K562 (cell line): ENCODE measurements at regions not wholly inside any gene's neighbourhood (a gene's known extent, or its start where the extent isn't known, plus 50 kb on each side); places are given as distances from the start of the nearest gene placed in this dataset.

Experiments used
- ATAC-seq: fragments of 200-7000 bp; cut with Tn5 transposase; 3 replicates; pipeline ENCODE4 v1.9.1; 2020; ENCODE audit warnings: moderate library complexity
- BruUV-seq: library from RNA; stranded (reverse); fragments of 400-500 nt; replicated peaks from 2 replicates; lab custom pipeline; 2021; lab: Mats Ljungman, UMichigan
- CTCF ChIA-PET: fragments of 300-600 bp; formaldehyde crosslinking; extraction: SDS; loops from one replicate; lab custom pipeline; 2021; ENCODE audit warnings: low intra/inter-chr PET ratio; lab: Yijun Ruan, JAX
- POLR2A ChIA-PET: fragments of 300-600, 350-650 bp; sonication (Branson Sonifier 250); formaldehyde crosslinking; extraction: SDS; loops from one replicate; lab custom pipeline; 2021; ENCODE audit warnings: antibody characterized with exemption, inconsistent platforms; lab: Yijun Ruan, JAX
- DNase-seq, 4 experiments: peaks; one replicate each; pipeline versions ENCODE4 v3.0.0 to v3.0.0-alpha.2; 2011 to 2018; ENCODE audit warnings: low spot score in 3 of 4, mixed read lengths in 3 of 4; ENCODE audit errors: extremely low read depth in 1 of 4
- FAIRE-seq: peaks from 2 replicates; lab custom pipeline; 2011; peaks lifted over from hg19 to GRCh38; lab: Jason Lieb, UNC
- H2AFZ ChIP-seq: 2 replicates; pipeline ENCODE4 v1.6.0; 2011; ENCODE audit warnings: low read depth, low read length, control low read depth, inconsistent platforms
- H3K27ac ChIP-seq: fragments of 200-600 bp; 3 replicates; pipeline ENCODE4 v1.8.0; 2011; ENCODE audit warnings: low read depth, mild to moderate bottlenecking, control low read depth, inconsistent platforms, low read length, moderate library complexity, mixed read lengths; ENCODE audit errors: extremely low read depth
- H3K27me3 ChIP-seq, 2 experiments: fragments of 300-600 bp in 1 of 2; 2 replicates in 1 of 2; 3 replicates in 1 of 2; pipeline versions ENCODE4 v1.6.0 to v1.8.0; 2011; ENCODE audit warnings: inconsistent platforms in 2 of 2, low read length in 2 of 2, mild to moderate bottlenecking in 1 of 2, mixed read lengths in 1 of 2, moderate library complexity in 1 of 2; ENCODE audit not compliant: control insufficient read depth in 2 of 2, insufficient read depth in 2 of 2
- H3K36me3 ChIP-seq: fragments of 300-600 bp; 3 replicates; pipeline ENCODE4 v1.8.0; 2011; ENCODE audit warnings: mild to moderate bottlenecking, low read length, inconsistent platforms; ENCODE audit not compliant: control insufficient read depth, insufficient read depth
- H3K4me1 ChIP-seq, 2 experiments: fragments of 200-600 bp in 1 of 2; replicated peaks in 1 of 2; 2 replicates in 1 of 2; 3 replicates in 1 of 2; pipeline versions ENCODE4 v1.5.1 to v1.8.0; 2011; ENCODE audit warnings: inconsistent platforms in 2 of 2, low read length in 2 of 2, mild to moderate bottlenecking in 1 of 2, mixed read lengths in 1 of 2, moderate library complexity in 1 of 2; ENCODE audit not compliant: control insufficient read depth in 2 of 2, insufficient read depth in 2 of 2
- H3K4me2 ChIP-seq: 2 replicates; pipeline ENCODE4 v1.6.1; 2011; ENCODE audit warnings: low read length, control low read depth, inconsistent platforms, mixed read lengths; ENCODE audit not compliant: insufficient read depth
- H3K4me3 ChIP-seq: fragments of 200-600 bp; sonication (generic), shearing (Covaris generic); 2 replicates; pipeline ENCODE4 v1.5.1; 2016; ENCODE audit warnings: control low read depth, inconsistent platforms
- H3K79me2 ChIP-seq: fragments of 200-600 bp; 3 replicates; pipeline ENCODE4 v1.8.0; 2011; ENCODE audit warnings: low read length, inconsistent platforms; ENCODE audit not compliant: control insufficient read depth, insufficient read depth
- H3K9ac ChIP-seq, 2 experiments: 2 replicates each; pipeline versions ENCODE4 v1.6.0 to v1.6.1; 2011; ENCODE audit warnings: low read depth in 2 of 2, low read length in 2 of 2, control low read depth in 1 of 2, inconsistent platforms in 1 of 2, mild to moderate bottlenecking in 1 of 2, mixed read lengths in 1 of 2; ENCODE audit not compliant: insufficient read depth in 1 of 2
- H3K9me1 ChIP-seq: one replicate; pipeline ENCODE4 v1.6.0; 2011; ENCODE audit warnings: inconsistent platforms, mild to moderate bottlenecking, low read length, moderate library complexity; ENCODE audit not compliant: control insufficient read depth, insufficient read depth
- H3K9me3 ChIP-seq: replicated peaks from 2 replicates; pipeline ENCODE4 v1.5.1; 2011; ENCODE audit warnings: low read depth, low read length, inconsistent platforms; ENCODE audit not compliant: control insufficient read depth, insufficient read depth
- H4K20me1 ChIP-seq: replicated peaks from 2 replicates; pipeline ENCODE4 v1.6.1; 2011; ENCODE audit warnings: low read length, inconsistent platforms, mixed read lengths; ENCODE audit not compliant: control insufficient read depth, insufficient read depth
- BCL6 ChIP-seq: fragments of 250-450 bp; sonication (Bioruptor Pico); IDR thresholded peaks from 2 replicates; pipeline ENCODE4 v1.4.0; 2020
- CBX2 ChIP-seq: fragments of 200-600 bp; sonication (generic); IDR thresholded peaks from one replicate; pipeline ENCODE4 v1.6.1; 2012; ENCODE audit warnings: mild to moderate bottlenecking, low read length, inconsistent platforms; ENCODE audit not compliant: insufficient read depth, poor library complexity, severe bottlenecking
- PPARD ChIP-seq: fragments of 250-450 bp; sonication (Bioruptor Pico); IDR thresholded peaks from 2 replicates; pipeline ENCODE4 v1.8.0; 2022; ENCODE audit warnings: inconsistent platforms, mild to moderate bottlenecking, moderate library complexity
- RFX7 ChIP-seq: fragments of 250-450 bp; sonication (Bioruptor Pico); IDR thresholded peaks from 2 replicates; pipeline ENCODE4 v1.5.1; 2021; ENCODE audit warnings: mild to moderate bottlenecking
- SMARCA4 ChIP-seq: fragments of 450-650 bp; IDR thresholded peaks from 2 replicates; pipeline ENCODE4 v1.6.1; 2016
- TAF9B ChIP-seq: fragments of 450-650 bp; IDR thresholded peaks from 2 replicates; pipeline ENCODE4 v1.6.1; 2018; ENCODE audit warnings: mild to moderate bottlenecking; ENCODE audit not compliant: partially characterized antibody
- ZNF184 ChIP-seq: sonication (generic); formaldehyde crosslinking; IDR thresholded peaks from 2 replicates; pipeline ENCODE4 v1.5.0; 2020; ENCODE audit warnings: missing genetic modification reagents
- WGBS: fragments of 100-300 bp; shearing (Covaris generic); methylation state at CpG from one replicate; pipeline ENCODE4 v1.1.6; 2016; ENCODE audit warnings: low coverage, mixed read lengths; ENCODE audit not compliant: insufficient coverage; ENCODE audit errors: missing lambda C conversion rate; 5-methylcytosine and 5-hydroxymethylcytosine counted together
- in situ Hi-C: fragments of 300-500 bp; cut with MboI; formaldehyde crosslinking; loops from 4 replicates; pipeline ENCODE4 v1.15.0; 2018; ENCODE audit warnings: inconsistent platforms, mixed read lengths
- intact Hi-C: fragments of 100-400 bp; cut with micrococcal nuclease; formaldehyde crosslinking; loops from 2 replicates; pipeline ENCODE4 v1.14.2; 2022
- TF ChIP-seq, protein P1 (sequence below): sonication (generic); formaldehyde crosslinking; IDR thresholded peaks from 2 replicates; pipeline ENCODE4 v1.8.1; 2023; ENCODE audit warnings: missing genetic modification reagents, mild to moderate bottlenecking, borderline replicate concordance
- TF ChIP-seq, protein P2 (sequence below), 3 experiments: fragments of 200-800 bp in 1 of 3; fragments of 250-450 bp in 1 of 3; fragments of 450-650 bp in 1 of 3; sonication (Bioruptor Pico) in 1 of 3; sonication (Bioruptor generic) in 1 of 3; formaldehyde crosslinking in 1 of 3; IDR thresholded peaks; 2 replicates each; pipeline versions ENCODE4 v1.6.1 to v1.8.0; 2016 to 2022; ENCODE audit warnings: mild to moderate bottlenecking in 2 of 3, missing genetic modification characterization in 2 of 3, missing compliant biosample characterization in 1 of 3, moderate library complexity in 1 of 3
- TF ChIP-seq, protein P3 (sequence below): fragments of 450-650 bp; formaldehyde crosslinking; IDR thresholded peaks from 2 replicates; pipeline ENCODE4 v1.4.0; 2020; ENCODE audit warnings: mild to moderate bottlenecking
- TF ChIP-seq, protein P4 (sequence below): fragments of 450-650 bp; IDR thresholded peaks from 2 replicates; pipeline ENCODE4 v1.6.1; 2016; ENCODE audit warnings: low read depth, mild to moderate bottlenecking, moderate library complexity

DNA sequence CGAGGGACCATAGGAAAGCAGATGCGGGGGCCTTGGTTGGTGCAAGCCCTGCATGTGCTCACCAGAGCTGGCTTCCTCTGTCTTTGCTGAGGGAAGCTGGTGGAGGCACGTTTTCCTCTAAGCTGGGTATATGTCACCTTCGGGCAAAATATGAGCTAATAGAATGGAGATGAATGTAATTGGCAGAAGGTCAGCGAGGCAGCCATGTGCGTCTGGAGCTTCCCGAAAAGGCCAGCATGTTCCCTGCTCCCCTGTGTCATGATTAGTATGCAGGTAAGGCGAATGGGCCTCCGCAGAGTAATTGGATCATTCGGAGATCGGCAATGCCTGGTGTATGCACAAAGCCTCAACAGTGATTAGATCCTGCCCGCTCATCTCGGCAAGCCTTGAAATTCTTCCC lies 806.2 kb upstream of the EEF2KMT start (continued):
- TF ChIP-seq, protein P1, sequence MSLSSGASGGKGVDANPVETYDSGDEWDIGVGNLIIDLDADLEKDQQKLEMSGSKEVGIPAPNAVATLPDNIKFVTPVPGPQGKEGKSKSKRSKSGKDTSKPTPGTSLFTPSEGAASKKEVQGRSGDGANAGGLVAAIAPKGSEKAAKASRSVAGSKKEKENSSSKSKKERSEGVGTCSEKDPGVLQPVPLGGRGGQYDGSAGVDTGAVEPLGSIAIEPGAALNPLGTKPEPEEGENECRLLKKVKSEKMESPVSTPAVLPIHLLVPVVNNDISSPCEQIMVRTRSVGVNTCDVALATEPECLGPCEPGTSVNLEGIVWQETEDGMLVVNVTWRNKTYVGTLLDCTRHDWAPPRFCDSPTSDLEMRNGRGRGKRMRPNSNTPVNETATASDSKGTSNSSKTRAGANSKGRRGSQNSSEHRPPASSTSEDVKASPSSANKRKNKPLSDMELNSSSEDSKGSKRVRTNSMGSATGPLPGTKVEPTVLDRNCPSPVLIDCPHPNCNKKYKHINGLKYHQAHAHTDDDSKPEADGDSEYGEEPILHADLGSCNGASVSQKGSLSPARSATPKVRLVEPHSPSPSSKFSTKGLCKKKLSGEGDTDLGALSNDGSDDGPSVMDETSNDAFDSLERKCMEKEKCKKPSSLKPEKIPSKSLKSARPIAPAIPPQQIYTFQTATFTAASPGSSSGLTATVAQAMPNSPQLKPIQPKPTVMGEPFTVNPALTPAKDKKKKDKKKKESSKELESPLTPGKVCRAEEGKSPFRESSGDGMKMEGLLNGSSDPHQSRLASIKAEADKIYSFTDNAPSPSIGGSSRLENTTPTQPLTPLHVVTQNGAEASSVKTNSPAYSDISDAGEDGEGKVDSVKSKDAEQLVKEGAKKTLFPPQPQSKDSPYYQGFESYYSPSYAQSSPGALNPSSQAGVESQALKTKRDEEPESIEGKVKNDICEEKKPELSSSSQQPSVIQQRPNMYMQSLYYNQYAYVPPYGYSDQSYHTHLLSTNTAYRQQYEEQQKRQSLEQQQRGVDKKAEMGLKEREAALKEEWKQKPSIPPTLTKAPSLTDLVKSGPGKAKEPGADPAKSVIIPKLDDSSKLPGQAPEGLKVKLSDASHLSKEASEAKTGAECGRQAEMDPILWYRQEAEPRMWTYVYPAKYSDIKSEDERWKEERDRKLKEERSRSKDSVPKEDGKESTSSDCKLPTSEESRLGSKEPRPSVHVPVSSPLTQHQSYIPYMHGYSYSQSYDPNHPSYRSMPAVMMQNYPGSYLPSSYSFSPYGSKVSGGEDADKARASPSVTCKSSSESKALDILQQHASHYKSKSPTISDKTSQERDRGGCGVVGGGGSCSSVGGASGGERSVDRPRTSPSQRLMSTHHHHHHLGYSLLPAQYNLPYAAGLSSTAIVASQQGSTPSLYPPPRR (CRISPR knock-in tag), result no peak

DNA sequence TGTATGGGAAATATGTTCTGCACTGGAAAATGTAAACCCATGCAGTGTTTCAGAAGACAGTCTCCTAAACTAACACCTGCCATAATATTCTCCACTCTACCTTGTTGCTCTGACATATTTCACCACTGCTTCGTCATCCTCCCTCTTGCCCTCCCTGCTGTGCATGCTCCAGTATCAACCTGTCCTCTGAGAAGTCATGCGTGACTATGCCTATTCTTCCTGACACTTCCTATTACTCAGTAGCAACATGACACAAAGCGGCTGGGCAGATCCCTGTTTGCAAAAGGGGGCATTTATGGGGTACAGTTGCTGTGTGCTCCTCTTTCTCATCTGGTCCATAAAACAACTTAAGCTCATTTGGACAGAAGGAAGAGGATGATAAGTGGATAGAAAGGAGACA lies 805.6 kb upstream of the EEF2KMT start:
- in situ Hi-C loops, result no loop called here

More for the DNA sequence above, 805.6 kb upstream of the EEF2KMT start:
- no peak overlapping the region for H3K4me2 ChIP-seq
- no peaks in the 10 kb centered on the region for H4K20me1 ChIP-seq
- H3K27ac ChIP-seq, result no peak overlapping the region
- no peaks in the 10 kb centered on the region for H3K36me3 ChIP-seq
- TF ChIP-seq, protein P2, sequence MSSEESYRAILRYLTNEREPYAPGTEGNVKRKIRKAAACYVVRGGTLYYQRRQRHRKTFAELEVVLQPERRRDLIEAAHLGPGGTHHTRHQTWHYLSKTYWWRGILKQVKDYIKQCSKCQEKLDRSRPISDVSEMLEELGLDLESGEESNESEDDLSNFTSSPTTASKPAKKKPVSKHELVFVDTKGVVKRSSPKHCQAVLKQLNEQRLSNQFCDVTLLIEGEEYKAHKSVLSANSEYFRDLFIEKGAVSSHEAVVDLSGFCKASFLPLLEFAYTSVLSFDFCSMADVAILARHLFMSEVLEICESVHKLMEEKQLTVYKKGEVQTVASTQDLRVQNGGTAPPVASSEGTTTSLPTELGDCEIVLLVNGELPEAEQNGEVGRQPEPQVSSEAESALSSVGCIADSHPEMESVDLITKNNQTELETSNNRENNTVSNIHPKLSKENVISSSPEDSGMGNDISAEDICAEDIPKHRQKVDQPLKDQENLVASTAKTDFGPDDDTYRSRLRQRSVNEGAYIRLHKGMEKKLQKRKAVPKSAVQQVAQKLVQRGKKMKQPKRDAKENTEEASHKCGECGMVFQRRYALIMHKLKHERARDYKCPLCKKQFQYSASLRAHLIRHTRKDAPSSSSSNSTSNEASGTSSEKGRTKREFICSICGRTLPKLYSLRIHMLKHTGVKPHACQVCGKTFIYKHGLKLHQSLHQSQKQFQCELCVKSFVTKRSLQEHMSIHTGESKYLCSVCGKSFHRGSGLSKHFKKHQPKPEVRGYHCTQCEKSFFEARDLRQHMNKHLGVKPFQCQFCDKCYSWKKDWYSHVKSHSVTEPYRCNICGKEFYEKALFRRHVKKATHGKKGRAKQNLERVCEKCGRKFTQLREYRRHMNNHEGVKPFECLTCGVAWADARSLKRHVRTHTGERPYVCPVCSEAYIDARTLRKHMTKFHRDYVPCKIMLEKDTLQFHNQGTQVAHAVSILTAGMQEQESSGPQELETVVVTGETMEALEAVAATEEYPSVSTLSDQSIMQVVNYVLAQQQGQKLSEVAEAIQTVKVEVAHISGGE (CRISPR knock-in tag; IDR thresholded peaks at IDR 0.05), result no peak
- TF ChIP-seq ZNF184, result no peak
- TF ChIP-seq, protein P3, sequence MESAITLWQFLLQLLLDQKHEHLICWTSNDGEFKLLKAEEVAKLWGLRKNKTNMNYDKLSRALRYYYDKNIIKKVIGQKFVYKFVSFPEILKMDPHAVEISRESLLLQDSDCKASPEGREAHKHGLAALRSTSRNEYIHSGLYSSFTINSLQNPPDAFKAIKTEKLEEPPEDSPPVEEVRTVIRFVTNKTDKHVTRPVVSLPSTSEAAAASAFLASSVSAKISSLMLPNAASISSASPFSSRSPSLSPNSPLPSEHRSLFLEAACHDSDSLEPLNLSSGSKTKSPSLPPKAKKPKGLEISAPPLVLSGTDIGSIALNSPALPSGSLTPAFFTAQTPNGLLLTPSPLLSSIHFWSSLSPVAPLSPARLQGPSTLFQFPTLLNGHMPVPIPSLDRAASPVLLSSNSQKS (CRISPR knock-in tag), result no peak
- TF ChIP-seq SMARCA4, result no peak
- no peak for TF ChIP-seq PPARD (CRISPR knock-in tag)
- TF ChIP-seq BCL6 (CRISPR knock-in tag), result no peak
- TF ChIP-seq RFX7 (CRISPR knock-in tag), result no peak
- TF ChIP-seq, protein P4, sequence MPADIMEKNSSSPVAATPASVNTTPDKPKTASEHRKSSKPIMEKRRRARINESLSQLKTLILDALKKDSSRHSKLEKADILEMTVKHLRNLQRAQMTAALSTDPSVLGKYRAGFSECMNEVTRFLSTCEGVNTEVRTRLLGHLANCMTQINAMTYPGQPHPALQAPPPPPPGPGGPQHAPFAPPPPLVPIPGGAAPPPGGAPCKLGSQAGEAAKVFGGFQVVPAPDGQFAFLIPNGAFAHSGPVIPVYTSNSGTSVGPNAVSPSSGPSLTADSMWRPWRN, result no peak
- TF ChIP-seq TAF9B, result no peak
- no peak for TF ChIP-seq CBX2
- ChIA-PET POLR2A (no interaction called here), CTCF (no interaction called here)
- ATAC-seq (no peak), DNase-seq (no peak), FAIRE-seq (no peak)
- H3K27me3 ChIP-seq, result peaks cover 2 to 5% of the 10 kb centered on the region in 2 experiments; a peak in 2 of 5 replicates
- H3K79me2 ChIP-seq, result no peaks in the 10 kb centered on the region
- H3K4me3 ChIP-seq, result no peak overlapping the region
- WGBS, result 0% methylated on average over 3 of the region's 3 CpGs
- no peak overlapping the region for H3K9ac ChIP-seq
- intact Hi-C loops, result no loop called here
- H2AFZ ChIP-seq, result no peak overlapping the region
- H3K4me1 ChIP-seq, result no peaks in the 10 kb centered on the region
- H3K9me3 ChIP-seq, result no peaks in the 10 kb centered on the region
- H3K9me1 ChIP-seq, result no peaks in the 10 kb centered on the region
- no TSS peak for BruUV-seq
